A204.1 (cell line): ENCODE measurements at regions not wholly inside any gene's neighbourhood (a gene's known extent, or its start where the extent isn't known, plus 50 kb on each side); places are given as distances from the start of the nearest gene placed in this dataset.
"Not testable (repeated sequence)": the region's sequence is repeated elsewhere in the genome, so short reads cannot be mapped to it uniquely, and the experiment has no call there.

Source experiments
- FAIRE-seq: peaks from 2 replicates; lab custom pipeline; 2012; peaks lifted over from hg19 to GRCh38; lab: Jason Lieb, UNC

GRCh38 chr5:63101870-63102269 lies 523.3 kb downstream of the LRRC70 start:
- FAIRE-seq: no peak

GRCh38 chr5:63097286-63097685 lies 518.7 kb downstream of the LRRC70 start:
- FAIRE-seq: no peak

- FAIRE-seq: no peak
Observed at GRCh38 chr5:63094730-63095129, 516.1 kb downstream of the LRRC70 start.

GRCh38 chr5:63089147-63089546 lies 510.5 kb downstream of the LRRC70 start:
- no peak for FAIRE-seq

- FAIRE-seq: no peak
Observed at GRCh38 chr5:63085561-63085960, 506.9 kb downstream of the LRRC70 start.

- FAIRE-seq: not testable (repeated sequence)
Observed at GRCh38 chr5:63083689-63084088, 505.1 kb downstream of the LRRC70 start.

GRCh38 chr5:63081402-63081801 lies 502.8 kb downstream of the LRRC70 start:
- FAIRE-seq: no peak

- no peak for FAIRE-seq
Observed at GRCh38 chr5:63070001-63070400, 491.4 kb downstream of the LRRC70 start.

- FAIRE-seq: no peak
Observed at GRCh38 chr5:63055421-63055820, 476.8 kb downstream of the LRRC70 start.

GRCh38 chr5:63053019-63053638 lies 474.5 kb downstream of the LRRC70 start:
- FAIRE-seq: no peak

GRCh38 chr5:63050916-63051315 lies 472.3 kb downstream of the LRRC70 start:
- no peak for FAIRE-seq

- no peak for FAIRE-seq
Observed at GRCh38 chr5:63049935-63050334, 471.3 kb downstream of the LRRC70 start.

- FAIRE-seq: no peak
Observed at GRCh38 chr5:63043792-63044191, 465.2 kb downstream of the LRRC70 start.

- FAIRE-seq: no peak
Observed at GRCh38 chr5:63032343-63032742, 453.7 kb downstream of the LRRC70 start.

- FAIRE-seq: no peak
Observed at GRCh38 chr5:63029891-63030290, 451.3 kb downstream of the LRRC70 start.

GRCh38 chr5:63025679-63026078 lies 447.1 kb downstream of the LRRC70 start:
- FAIRE-seq: peak; percentile 90

- no peak for FAIRE-seq
Observed at GRCh38 chr5:63022403-63022802, 443.8 kb downstream of the LRRC70 start.

- no peak for FAIRE-seq
Observed at GRCh38 chr5:63011158-63011557, 432.5 kb downstream of the LRRC70 start.

GRCh38 chr5:63008195-63008594 lies 429.6 kb downstream of the LRRC70 start:
- FAIRE-seq: no peak

GRCh38 chr5:62994842-62995241 lies 416.2 kb downstream of the LRRC70 start:
- not testable (repeated sequence) for FAIRE-seq

GRCh38 chr5:62985749-62986148 lies 407.1 kb downstream of the LRRC70 start:
- FAIRE-seq: no peak

- no peak for FAIRE-seq
Observed at GRCh38 chr5:62982348-62982747, 403.7 kb downstream of the LRRC70 start.

- no peak for FAIRE-seq
Observed at GRCh38 chr5:62980884-62981283, 402.3 kb downstream of the LRRC70 start.

- FAIRE-seq: no peak
Observed at GRCh38 chr5:62979472-62979871, 400.9 kb downstream of the LRRC70 start.

GRCh38 chr5:62977661-62978060 lies 399.0 kb downstream of the LRRC70 start:
- no peak for FAIRE-seq
